ENCODE measurements at regions not wholly inside any gene's neighbourhood (a gene's known extent, or its start where the extent isn't known, plus 50 kb on each side); places are given as distances from the start of the nearest gene placed in this dataset.
"Not testable (repeated sequence)": the region's sequence is repeated elsewhere in the genome, so short reads cannot be mapped to it uniquely, and the experiment has no call there.

- TF ChIP-seq POLR2AphosphoS5 (IDR thresholded peaks at IDR 0.05; ENCODE audit: borderline replicate concordance, low read depth, low read length): no peak
- no peak for TF ChIP-seq EZH2 (IDR thresholded peaks at IDR 0.05)
- TF ChIP-seq FOXP2 (optimal IDR thresholded peaks at IDR 0.05; ENCODE audit: control extremely low read depth, extremely low read length, insufficient read depth): no peak
- H3K4me3 ChIP-seq: no peak overlapping the region
- no peak for DNase-seq (ENCODE audit: low read depth, low spot score)
- H3K27ac ChIP-seq: no peak overlapping the region
- no peaks in the 10 kb centered on the region for H3K9me3 ChIP-seq (ENCODE audit: low read depth, low read length)
- H3K9ac ChIP-seq (ENCODE audit: insufficient read length): no peak overlapping the region
- no peaks in the 10 kb centered on the region for H3K36me3 ChIP-seq (ENCODE audit: insufficient read depth, low read length)
Measured at GRCh38 chr2:18273205-18273604, 287.2 kb downstream of the RDH14 start.

GRCh38 chr2:18272148-18272494 lies 288.3 kb downstream of the RDH14 start:
- Histone ChIP-seq H3K27ac (no peak overlapping the region), H3K9me3 (ENCODE audit: low read depth, low read length) (no peaks in the 10 kb centered on the region), H3K9ac (ENCODE audit: insufficient read length) (no peak overlapping the region), H3K4me3 (no peak overlapping the region), H3K36me3 (ENCODE audit: insufficient read depth, low read length) (no peaks in the 10 kb centered on the region)
- no peak for DNase-seq (ENCODE audit: low read depth, low spot score)
- TF ChIP-seq POLR2AphosphoS5 (IDR thresholded peaks at IDR 0.05; ENCODE audit: borderline replicate concordance, low read depth, low read length) (no peak), FOXP2 (optimal IDR thresholded peaks at IDR 0.05; ENCODE audit: control extremely low read depth, extremely low read length, insufficient read depth) (no peak), EZH2 (IDR thresholded peaks at IDR 0.05) (no peak)

DNA sequence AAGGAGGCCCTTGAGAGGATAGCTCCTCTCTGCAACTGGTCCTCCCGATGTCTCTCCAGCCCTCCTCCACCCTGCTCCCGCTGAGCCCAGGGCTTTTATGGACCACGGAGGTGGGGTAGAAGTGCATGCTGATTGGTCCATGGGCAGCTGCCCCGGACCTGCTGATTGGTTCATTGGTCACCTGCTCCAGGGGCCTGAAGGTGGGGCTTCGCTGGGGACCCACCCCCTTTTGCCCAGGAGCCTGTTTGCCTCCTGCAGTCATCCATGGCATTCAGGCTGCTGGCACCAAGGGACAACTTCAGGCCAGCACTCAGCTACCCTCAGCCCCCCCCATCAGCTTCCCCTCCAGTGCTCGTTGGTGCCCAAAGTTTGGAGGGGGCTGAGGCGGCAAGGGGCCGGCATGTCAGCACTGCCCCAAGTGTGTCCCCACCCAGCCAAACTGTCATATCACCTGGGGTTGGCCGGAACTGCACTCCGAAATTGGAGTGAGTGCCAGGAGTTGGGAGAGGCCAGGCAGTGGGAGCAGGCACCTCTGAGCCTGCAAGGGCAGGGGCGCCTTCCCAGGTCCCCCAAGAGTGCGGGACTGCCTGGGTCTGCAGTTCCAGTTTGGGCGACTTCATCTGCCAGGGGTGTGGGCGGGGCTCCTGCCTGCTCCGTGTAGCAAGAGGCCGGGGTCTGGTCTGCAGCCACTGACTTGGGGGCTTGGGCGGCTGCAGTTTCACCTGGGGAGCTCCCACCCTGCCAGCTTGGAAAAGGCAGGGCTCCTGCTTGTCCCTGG lies 288.9 kb downstream of the RDH14 start:
- Histone ChIP-seq H3K36me3 (ENCODE audit: insufficient read depth, low read length) (no peaks in the 10 kb centered on the region), H3K4me3 (no peak overlapping the region), H3K27ac (no peak overlapping the region), H3K9me3 (ENCODE audit: low read depth, low read length) (no peaks in the 10 kb centered on the region), H3K9ac (ENCODE audit: insufficient read length) (no peak overlapping the region)
- TF ChIP-seq FOXP2 (optimal IDR thresholded peaks at IDR 0.05; ENCODE audit: control extremely low read depth, extremely low read length, insufficient read depth): no peak
- TF ChIP-seq EZH2 (IDR thresholded peaks at IDR 0.05): no peak
- TF ChIP-seq POLR2AphosphoS5 (IDR thresholded peaks at IDR 0.05; ENCODE audit: borderline replicate concordance, low read depth, low read length): no peak
- no peak for DNase-seq (ENCODE audit: low read depth, low spot score)

GRCh38 chr2:18268400-18268799 lies 292.1 kb downstream of the RDH14 start:
- Histone ChIP-seq H3K36me3 (ENCODE audit: insufficient read depth, low read length) (no peaks in the 10 kb centered on the region), H3K4me3 (no peak overlapping the region), H3K9ac (ENCODE audit: insufficient read length) (no peak overlapping the region), H3K9me3 (ENCODE audit: low read depth, low read length) (no peaks in the 10 kb centered on the region), H3K27ac (no peak overlapping the region)
- TF ChIP-seq POLR2AphosphoS5 (IDR thresholded peaks at IDR 0.05; ENCODE audit: borderline replicate concordance, low read depth, low read length): no peak
- no peak for TF ChIP-seq FOXP2 (optimal IDR thresholded peaks at IDR 0.05; ENCODE audit: control extremely low read depth, extremely low read length, insufficient read depth)
- no peak for TF ChIP-seq EZH2 (IDR thresholded peaks at IDR 0.05)
- no peak for DNase-seq (ENCODE audit: low read depth, low spot score)

DNA sequence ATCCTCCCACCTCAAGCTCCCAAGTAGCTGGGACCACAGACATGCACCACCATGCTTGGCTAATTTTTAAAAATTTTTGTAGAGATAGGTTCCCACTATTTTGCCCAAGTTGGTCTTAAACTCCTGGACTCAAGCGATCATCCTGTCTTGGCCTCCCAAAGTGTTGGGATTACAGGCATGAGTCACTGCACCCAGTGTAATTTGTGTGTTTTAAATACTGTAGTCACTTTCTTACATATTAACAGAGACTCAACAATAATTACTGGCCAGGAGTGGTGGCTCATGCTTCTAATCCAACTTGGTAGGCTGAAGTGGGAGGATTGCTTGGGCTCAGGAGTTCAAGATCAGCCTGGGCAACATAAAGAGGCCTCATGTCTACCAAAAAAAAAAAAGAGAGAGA lies 293.0 kb downstream of the RDH14 start:
- TF ChIP-seq EZH2 (IDR thresholded peaks at IDR 0.05) (no peak), POLR2AphosphoS5 (IDR thresholded peaks at IDR 0.05; ENCODE audit: borderline replicate concordance, low read depth, low read length) (no peak), FOXP2 (optimal IDR thresholded peaks at IDR 0.05; ENCODE audit: control extremely low read depth, extremely low read length, insufficient read depth) (no peak)
- H3K4me3 ChIP-seq: no peak overlapping the region
- DNase-seq (ENCODE audit: low read depth, low spot score): no peak
- H3K27ac ChIP-seq: no peak overlapping the region
- no peaks in the 10 kb centered on the region for H3K9me3 ChIP-seq (ENCODE audit: low read depth, low read length)
- no peaks in the 10 kb centered on the region for H3K36me3 ChIP-seq (ENCODE audit: insufficient read depth, low read length)
- H3K9ac ChIP-seq (ENCODE audit: insufficient read length): no peak overlapping the region

GRCh38 chr2:18266699-18267098 lies 293.8 kb downstream of the RDH14 start:
- H3K9me3 ChIP-seq (ENCODE audit: low read depth, low read length): not testable (repeated sequence)

DNA sequence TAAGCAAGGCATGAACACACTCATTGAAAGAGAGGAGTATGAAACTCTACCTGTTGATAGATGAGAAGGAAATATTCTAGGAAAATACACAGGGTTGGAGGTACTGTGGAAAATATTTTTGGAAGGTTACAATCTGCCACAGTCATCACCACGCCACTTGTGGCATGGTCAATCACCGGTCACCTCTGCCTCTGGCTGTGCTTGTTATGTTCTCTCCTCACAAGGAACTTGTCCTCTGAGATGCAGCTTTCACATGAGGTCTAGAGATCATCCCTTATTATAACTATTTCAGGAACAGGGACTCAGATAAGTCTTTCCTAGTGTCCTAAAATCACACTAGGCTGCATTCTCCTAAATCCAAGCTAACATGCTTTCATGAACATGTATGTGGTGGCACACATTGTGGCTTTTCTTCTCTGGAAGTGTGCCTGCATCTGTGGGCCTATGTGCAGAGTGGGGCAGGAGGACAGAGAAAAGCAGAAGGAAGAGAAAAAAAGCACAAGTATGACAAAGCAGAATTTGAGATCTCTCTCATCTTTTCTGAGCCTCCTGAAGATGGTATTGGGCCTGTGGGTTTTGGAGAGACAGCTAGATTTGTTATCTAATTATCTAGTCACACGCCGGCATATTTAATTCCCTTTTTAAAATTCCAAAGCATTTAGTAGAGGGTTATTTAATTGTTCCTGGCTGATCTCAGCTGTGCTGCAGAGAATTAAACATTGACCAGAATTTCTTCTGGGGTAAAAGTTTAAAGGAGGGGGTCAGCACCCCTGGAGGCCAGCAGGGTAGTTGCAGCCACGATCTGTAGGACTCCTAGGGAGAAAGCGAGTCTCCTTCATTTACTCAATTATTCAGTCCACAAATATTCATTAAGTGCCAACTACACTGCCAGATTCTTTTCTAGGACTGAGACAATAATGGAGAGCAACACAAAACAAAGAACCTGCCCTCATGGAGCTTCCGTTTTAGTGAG lies 294.6 kb downstream of the RDH14 start:
- H3K36me3 ChIP-seq (ENCODE audit: insufficient read depth, low read length): no peaks in the 10 kb centered on the region
- TF ChIP-seq EZH2 (IDR thresholded peaks at IDR 0.05): no peak
- TF ChIP-seq POLR2AphosphoS5 (IDR thresholded peaks at IDR 0.05; ENCODE audit: borderline replicate concordance, low read depth, low read length): no peak
- H3K4me3 ChIP-seq: no peak overlapping the region
- no peak overlapping the region for H3K27ac ChIP-seq
- H3K9ac ChIP-seq (ENCODE audit: insufficient read length): no peak overlapping the region
- no peaks in the 10 kb centered on the region for H3K9me3 ChIP-seq (ENCODE audit: low read depth, low read length)
- no peak for DNase-seq (ENCODE audit: low read depth, low spot score)

More at GRCh38 chr2:18266699-18267098, 293.8 kb downstream of the RDH14 start:
- not testable (repeated sequence) for H3K4me3 ChIP-seq; H3K36me3 ChIP-seq (ENCODE audit: insufficient read depth, low read length); H3K27ac ChIP-seq; H3K9ac ChIP-seq (ENCODE audit: insufficient read length); DNase-seq (ENCODE audit: low read depth, low spot score)

DNA sequence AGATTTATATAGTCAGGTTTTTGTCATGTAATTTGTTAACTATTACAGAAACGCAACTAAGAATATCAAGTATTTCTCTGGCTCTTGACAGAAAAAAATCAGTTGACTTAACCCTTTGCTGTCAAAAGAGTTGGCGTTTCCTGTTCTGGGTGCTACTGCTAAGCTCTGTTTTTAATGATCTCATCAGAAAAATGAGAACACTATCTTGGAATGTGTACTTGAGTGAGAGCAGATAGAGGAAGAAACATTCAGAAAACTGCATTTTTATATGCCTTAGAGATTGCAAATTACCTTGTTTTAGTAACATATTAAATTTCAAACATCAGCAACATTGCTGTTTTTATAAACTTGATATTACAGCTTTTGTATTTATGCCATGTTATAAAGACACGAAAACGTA lies 297.9 kb downstream of the RDH14 start:
- Histone ChIP-seq H3K4me3 (no peak overlapping the region), H3K9ac (ENCODE audit: insufficient read length) (no peak overlapping the region), H3K27ac (no peak overlapping the region), H3K36me3 (ENCODE audit: insufficient read depth, low read length) (no peaks in the 10 kb centered on the region), H3K9me3 (ENCODE audit: low read depth, low read length) (no peaks in the 10 kb centered on the region)
- TF ChIP-seq EZH2 (IDR thresholded peaks at IDR 0.05): no peak
- no peak for TF ChIP-seq POLR2AphosphoS5 (IDR thresholded peaks at IDR 0.05; ENCODE audit: borderline replicate concordance, low read depth, low read length)
- TF ChIP-seq FOXP2 (optimal IDR thresholded peaks at IDR 0.05; ENCODE audit: control extremely low read depth, extremely low read length, insufficient read depth): no peak
- no peak for DNase-seq (ENCODE audit: low read depth, low spot score)

Data from SK-N-MC (cell line).